ENCODE measurements at regions not wholly inside any gene's neighbourhood (a gene's known extent, or its start where the extent isn't known, plus 50 kb on each side); places are given as distances from the start of the nearest gene placed in this dataset.
A peak's percentile ranks its signal among the peaks of the same experiment; 100 is the strongest.

GRCh38 chr20:56788671-56789610 is 159.8 kb downstream of the TFAP2C start:
- ChIA-PET CTCF (interaction anchor here (1.0 kb wide), 1 partner anchor 159 kb away, joined by 5 read pairs; the partner anchor contains the start of gene TFAP2C), POLR2A (ENCODE audit: unreplicated experiment) (interaction anchor here (0.6 to 0.8 kb wide), 2 partner anchors 104 to 159 kb away, joined by 3 to 6 read pairs; no protein-coding TSS in a partner anchor)
- H3K27me3 ChIP-seq (ENCODE audit: low read length), result no peaks in the 10 kb centered on the region
- DNase-seq, result peak; percentile 77
- intact Hi-C loops (cut with micrococcal nuclease), result loop anchor here (1.0 to 5.0 kb wide), 3 partner anchors 78 to 183 kb away; no protein-coding TSS in a partner anchor
- peaks cover 46% of the 10 kb centered on the region for H3K4me1 ChIP-seq (ENCODE audit: insufficient read depth, low read length)
- TF ChIP-seq, protein P1, sequence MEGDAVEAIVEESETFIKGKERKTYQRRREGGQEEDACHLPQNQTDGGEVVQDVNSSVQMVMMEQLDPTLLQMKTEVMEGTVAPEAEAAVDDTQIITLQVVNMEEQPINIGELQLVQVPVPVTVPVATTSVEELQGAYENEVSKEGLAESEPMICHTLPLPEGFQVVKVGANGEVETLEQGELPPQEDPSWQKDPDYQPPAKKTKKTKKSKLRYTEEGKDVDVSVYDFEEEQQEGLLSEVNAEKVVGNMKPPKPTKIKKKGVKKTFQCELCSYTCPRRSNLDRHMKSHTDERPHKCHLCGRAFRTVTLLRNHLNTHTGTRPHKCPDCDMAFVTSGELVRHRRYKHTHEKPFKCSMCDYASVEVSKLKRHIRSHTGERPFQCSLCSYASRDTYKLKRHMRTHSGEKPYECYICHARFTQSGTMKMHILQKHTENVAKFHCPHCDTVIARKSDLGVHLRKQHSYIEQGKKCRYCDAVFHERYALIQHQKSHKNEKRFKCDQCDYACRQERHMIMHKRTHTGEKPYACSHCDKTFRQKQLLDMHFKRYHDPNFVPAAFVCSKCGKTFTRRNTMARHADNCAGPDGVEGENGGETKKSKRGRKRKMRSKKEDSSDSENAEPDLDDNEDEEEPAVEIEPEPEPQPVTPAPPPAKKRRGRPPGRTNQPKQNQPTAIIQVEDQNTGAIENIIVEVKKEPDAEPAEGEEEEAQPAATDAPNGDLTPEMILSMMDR (conservative IDR thresholded peaks at IDR 0.05; ENCODE audit: low read depth, low read length), result no peak
- no peak for TF ChIP-seq EZH2phosphoT487 (IDR thresholded peaks at IDR 0.05; ENCODE audit: borderline replicate concordance, low read length)
- no peak for TF ChIP-seq EZH2 (IDR thresholded peaks at IDR 0.05; ENCODE audit: low read length, unreplicated experiment)
- no peaks in the 10 kb centered on the region for H3K9me2 ChIP-seq (replicated peaks; ENCODE audit: low read length)
- H3K9ac ChIP-seq (ENCODE audit: low read length), result peak overlapping the region; percentile 91
- peaks cover 10% of the 10 kb centered on the region for H3F3A ChIP-seq (ENCODE audit: low read length, unreplicated experiment)
- H3K27ac ChIP-seq (ENCODE audit: low read length), result peak overlapping the region; percentile 98
- no peak overlapping the region for H3K4me3 ChIP-seq (ENCODE audit: low read length)
- BruUV-seq (replicated peaks), result no TSS peak
- no peaks in the 10 kb centered on the region for H3K9me3 ChIP-seq (ENCODE audit: low read length)
- no peak overlapping the region; the same call in 1 of the 2 replicates for H2AFZ ChIP-seq (ENCODE audit: low read length)
- no peaks in the 10 kb centered on the region for H4K20me1 ChIP-seq (ENCODE audit: low read length)
- no peaks in the 10 kb centered on the region for H3K36me3 ChIP-seq (ENCODE audit: low read depth, low read length)
- no peaks in the 10 kb centered on the region for H3K79me2 ChIP-seq (ENCODE audit: low read length)
- ATAC-seq, result peak; percentile 5; the same call in 1 of the 2 replicates
- peak overlapping the region; percentile 34 for H3K4me2 ChIP-seq (ENCODE audit: low read length)

GRCh38 chr20:56793916-56794315 is 164.8 kb downstream of the TFAP2C start:
- Histone ChIP-seq H3K36me3 (ENCODE audit: low read depth, low read length) (no peaks in the 10 kb centered on the region), H3K9me2 (replicated peaks; ENCODE audit: low read length) (no peaks in the 10 kb centered on the region), H3K27me3 (ENCODE audit: low read length) (no peaks in the 10 kb centered on the region), H3K9me3 (ENCODE audit: low read length) (no peaks in the 10 kb centered on the region), H3K9ac (ENCODE audit: low read length) (no peak overlapping the region), H3F3A (ENCODE audit: low read length, unreplicated experiment) (peaks cover 2% of the 10 kb centered on the region), H3K4me3 (ENCODE audit: low read length) (no peak overlapping the region), H3K4me2 (ENCODE audit: low read length) (no peak overlapping the region), H4K20me1 (ENCODE audit: low read length) (no peaks in the 10 kb centered on the region), H3K4me1 (ENCODE audit: insufficient read depth, low read length) (peaks cover 16% of the 10 kb centered on the region), H3K27ac (ENCODE audit: low read length) (no peak overlapping the region), H3K79me2 (ENCODE audit: low read length) (no peaks in the 10 kb centered on the region), H2AFZ (ENCODE audit: low read length) (no peak overlapping the region)
- ChIA-PET CTCF (no interaction called here), POLR2A (ENCODE audit: unreplicated experiment) (no interaction called here)
- DNase-seq, result no peak
- BruUV-seq (replicated peaks), result no TSS peak
- TF ChIP-seq EZH2 (IDR thresholded peaks at IDR 0.05; ENCODE audit: low read length, unreplicated experiment), result no peak
- no peak for TF ChIP-seq EZH2phosphoT487 (IDR thresholded peaks at IDR 0.05; ENCODE audit: borderline replicate concordance, low read length)
- TF ChIP-seq, protein P1 (conservative IDR thresholded peaks at IDR 0.05; ENCODE audit: low read depth, low read length), result no peak
- no peak for ATAC-seq
- intact Hi-C loops (cut with micrococcal nuclease), result no loop called here

DNA sequence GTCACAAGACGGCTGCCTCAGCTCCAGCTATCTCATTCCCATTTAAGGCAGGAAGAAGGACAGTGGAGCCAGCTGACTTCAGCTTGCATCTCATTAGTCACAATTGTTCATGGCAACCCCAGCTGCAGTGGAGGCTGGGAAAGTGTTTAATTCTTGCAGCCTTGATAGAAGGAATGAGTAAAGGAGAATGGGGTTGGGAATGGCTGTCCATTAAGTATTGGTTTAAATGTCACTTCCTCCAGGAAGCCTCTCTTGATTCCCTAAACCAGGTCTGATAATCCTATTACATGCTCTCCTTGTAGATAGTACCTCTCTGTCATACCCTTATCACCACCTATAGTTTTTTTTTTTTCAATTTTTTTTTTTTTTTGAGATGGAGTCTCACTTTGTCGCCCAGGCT is 166.4 kb downstream of the TFAP2C start:
- H3F3A ChIP-seq (ENCODE audit: low read length, unreplicated experiment), result no peaks in the 10 kb centered on the region
- CTCF ChIA-PET, result no interaction called here
- ATAC-seq (no peak), DNase-seq (no peak)
- H3K36me3 ChIP-seq (ENCODE audit: low read depth, low read length), result no peaks in the 10 kb centered on the region
- POLR2A ChIA-PET (ENCODE audit: unreplicated experiment), result no interaction called here
- no peak overlapping the region for H3K27ac ChIP-seq (ENCODE audit: low read length)
- H3K9me2 ChIP-seq (replicated peaks; ENCODE audit: low read length), result no peaks in the 10 kb centered on the region
- no peaks in the 10 kb centered on the region for H3K9me3 ChIP-seq (ENCODE audit: low read length)
- no TSS peak for BruUV-seq (replicated peaks)
- no peaks in the 10 kb centered on the region for H3K27me3 ChIP-seq (ENCODE audit: low read length)
- peaks cover 5% of the 10 kb centered on the region; the same call in 1 of the 2 replicates for H3K4me1 ChIP-seq (ENCODE audit: insufficient read depth, low read length)
- H3K9ac ChIP-seq (ENCODE audit: low read length), result no peak overlapping the region
- no peak overlapping the region for H2AFZ ChIP-seq (ENCODE audit: low read length)
- no peak overlapping the region for H3K4me3 ChIP-seq (ENCODE audit: low read length)
- H3K79me2 ChIP-seq (ENCODE audit: low read length), result no peaks in the 10 kb centered on the region
- intact Hi-C loops (cut with micrococcal nuclease), result no loop called here
- H3K4me2 ChIP-seq (ENCODE audit: low read length), result no peak overlapping the region
- TF ChIP-seq EZH2phosphoT487 (IDR thresholded peaks at IDR 0.05; ENCODE audit: borderline replicate concordance, low read length), result no peak
- no peaks in the 10 kb centered on the region for H4K20me1 ChIP-seq (ENCODE audit: low read length)

All from PC-3 (cell line).